ENCODE measurements at regions not wholly inside any gene's neighbourhood (a gene's known extent, or its start where the extent isn't known, plus 50 kb on each side); places are given as distances from the start of the nearest gene placed in this dataset.
"Not testable (repeated sequence)": the region's sequence is repeated elsewhere in the genome, so short reads cannot be mapped to it uniquely, and the experiment has no call there.

- intact Hi-C loops (cut with micrococcal nuclease; ENCODE audit: unreplicated experiment) = no loop called here
- no peaks in the 10 kb centered on the region for H3K9me3 ChIP-seq (ENCODE audit: control insufficient read depth, insufficient read depth, low read depth, low read length)
- in situ Hi-C loops (cut with HindIII; ENCODE audit: low pct_unique_long_range_greater_than_20kb, low sequenced_read_pairs) = no loop called here
- BruUV-seq (replicated peaks) = no TSS peak
- ATAC-seq (no peak), DNase-seq (ENCODE audit: low read depth, low spot score) (no peak)
- no peaks in the 10 kb centered on the region for H3K36me3 ChIP-seq (ENCODE audit: control insufficient read depth, insufficient read depth, low read length)
- ChIA-PET POLR2A (no interaction called here), CTCF (no interaction called here)
- H3K27ac ChIP-seq (ENCODE audit: low read length) = no peak overlapping the region
- H3K4me1 ChIP-seq (ENCODE audit: control insufficient read depth, insufficient read depth, low read length) = no peaks in the 10 kb centered on the region
- H3K27me3 ChIP-seq (ENCODE audit: control insufficient read depth, insufficient read depth, low read length) = no peaks in the 10 kb centered on the region
- TF ChIP-seq SIN3A (IDR thresholded peaks at IDR 0.05; ENCODE audit: borderline replicate concordance, insufficient read depth, low read depth, low read length) (no peak), CTCF (IDR thresholded peaks at IDR 0.05) (no peak), TCF7L2 (IDR thresholded peaks at IDR 0.05; ENCODE audit: low read depth, low read length) (no peak)
- no peak overlapping the region for H3K4me3 ChIP-seq (ENCODE audit: low read depth in 2 of 2, low read length in 2 of 2)
Observed at GRCh38 chr21:19489930-19490329, 1086.3 kb upstream of the TMPRSS15 start.

- Histone ChIP-seq H3K4me3 (ENCODE audit: low read depth in 2 of 2, low read length in 2 of 2) (no peak overlapping the region), H3K4me1 (ENCODE audit: control insufficient read depth, insufficient read depth, low read length) (no peaks in the 10 kb centered on the region), H3K36me3 (ENCODE audit: control insufficient read depth, insufficient read depth, low read length) (no peaks in the 10 kb centered on the region), H3K27ac (ENCODE audit: low read length) (no peak overlapping the region), H3K9me3 (ENCODE audit: control insufficient read depth, insufficient read depth, low read depth, low read length) (no peaks in the 10 kb centered on the region), H3K27me3 (ENCODE audit: control insufficient read depth, insufficient read depth, low read length) (no peaks in the 10 kb centered on the region)
- in situ Hi-C loops (cut with HindIII; ENCODE audit: low pct_unique_long_range_greater_than_20kb, low sequenced_read_pairs) = no loop called here
- POLR2A ChIA-PET = no interaction called here
- intact Hi-C loops (cut with micrococcal nuclease; ENCODE audit: unreplicated experiment) = no loop called here
- TF ChIP-seq TCF7L2 (IDR thresholded peaks at IDR 0.05; ENCODE audit: low read depth, low read length) = no peak
- TF ChIP-seq CTCF (IDR thresholded peaks at IDR 0.05) = no peak
- no peak for TF ChIP-seq SIN3A (IDR thresholded peaks at IDR 0.05; ENCODE audit: borderline replicate concordance, insufficient read depth, low read depth, low read length)
- no peak for TF ChIP-seq REST (IDR thresholded peaks at IDR 0.05; ENCODE audit: insufficient read depth in 1 of 2, low read depth in 2 of 2, low read length in 1 of 2)
- no peak for TF ChIP-seq POLR2AphosphoS5 (IDR thresholded peaks at IDR 0.05; ENCODE audit: low read depth, low read length)
- no TSS peak for BruUV-seq (replicated peaks)
- CTCF ChIA-PET = no interaction called here
- DNase-seq (ENCODE audit: low read depth, low spot score) (no peak), ATAC-seq (no peak)
Observed at GRCh38 chr21:19490481-19490880, 1086.9 kb upstream of the TMPRSS15 start.

- in situ Hi-C loops (cut with HindIII; ENCODE audit: low pct_unique_long_range_greater_than_20kb, low sequenced_read_pairs); H3K36me3 ChIP-seq (ENCODE audit: control insufficient read depth, insufficient read depth, low read length); DNase-seq (ENCODE audit: low read depth, low spot score); H3K27me3 ChIP-seq (ENCODE audit: control insufficient read depth, insufficient read depth, low read length); H3K4me3 ChIP-seq (ENCODE audit: low read depth in 2 of 2, low read length in 2 of 2); H3K4me1 ChIP-seq (ENCODE audit: control insufficient read depth, insufficient read depth, low read length); POLR2A ChIA-PET; H3K27ac ChIP-seq (ENCODE audit: low read length); ATAC-seq; BruUV-seq (replicated peaks); intact Hi-C loops (cut with micrococcal nuclease; ENCODE audit: unreplicated experiment); CTCF ChIA-PET; H3K9me3 ChIP-seq (ENCODE audit: control insufficient read depth, insufficient read depth, low read depth, low read length): not testable (repeated sequence)
Observed at GRCh38 chr21:19493437-19494241, 1090.1 kb upstream of the TMPRSS15 start.
